Transverse colon (tissue), 4 donors: ENCODE measurements at regions not wholly inside any gene's neighbourhood (a gene's known extent, or its start where the extent isn't known, plus 50 kb on each side); places are given as distances from the start of the nearest gene placed in this dataset.

ENCODE experiments used
- DNase-seq: peaks from one replicate; pipeline ENCODE4 v3.0.0-alpha.2; 2019
- H3K27ac ChIP-seq, 4 donors: fragments of 200-600 bp; sonication (generic); 2 replicates each; pipeline ENCODE4 v1.5.1; 2016 to 2018; ENCODE audit warnings: inconsistent platforms in 4 of 4
- H3K27me3 ChIP-seq: fragments of 200-600 bp; sonication (generic); 2 replicates; pipeline ENCODE4 v1.5.1; 2017; ENCODE audit warnings: inconsistent platforms
- H3K36me3 ChIP-seq, 4 donors: fragments of 200-600 bp; sonication (generic); 2 replicates each; pipeline ENCODE4 v1.5.1; 2017 to 2019; ENCODE audit warnings: inconsistent platforms in 4 of 4
- H3K4me1 ChIP-seq, 4 donors: fragments of 200-600 bp; sonication (generic); 2 replicates each; pipeline ENCODE4 v1.5.1; 2017 to 2020; ENCODE audit warnings: inconsistent platforms in 4 of 4
- H3K4me3 ChIP-seq, 4 donors: fragments of 200-600 bp; sonication (generic); 1 replicate in 1 of 4; 2 replicates in 3 of 4; pipeline versions ENCODE4 v1.5.1 to v1.6.1; 2017 to 2019; ENCODE audit warnings: inconsistent platforms in 4 of 4
- H3K9me3 ChIP-seq, 2 donors: fragments of 200-600 bp; sonication (generic); 2 replicates each; pipeline ENCODE4 v1.5.1; 2017 to 2019; ENCODE audit warnings: inconsistent platforms in 2 of 2
- CTCF ChIP-seq, 5 experiments: fragments of 200-600 bp in 3 of 5; fragments of 450-650 bp in 2 of 5; sonication (generic) in 3 of 5; IDR thresholded peaks; 1 replicate in 2 of 5; 2 replicates in 3 of 5; pipeline ENCODE4 v1.5.1; 2016 to 2017; ENCODE audit warnings: antibody characterized with exemption in 5 of 5, inconsistent platforms in 3 of 5, mild to moderate bottlenecking in 2 of 5, moderate library complexity in 1 of 5
- EP300 ChIP-seq: sonication (generic); formaldehyde crosslinking; IDR thresholded peaks from one replicate; pipeline ENCODE4 v1.6.1; 2017; ENCODE audit warnings: antibody characterized with exemption, low read depth
- POLR2A ChIP-seq: fragments of 450-650 bp; IDR thresholded peaks from one replicate; pipeline ENCODE4 v1.6.1; 2016; ENCODE audit warnings: antibody characterized with exemption, mild to moderate bottlenecking, moderate library complexity
- POLR2AphosphoS5 ChIP-seq, 3 donors: sonication (generic); formaldehyde crosslinking; IDR thresholded peaks; one replicate each; pipeline ENCODE4 v1.6.1; 2016; ENCODE audit warnings: antibody characterized with exemption in 3 of 3
- WGBS, 2 donors: methylation state at CpG; one replicate each; pipeline ENCODE4 v1.1.5; 2018; ENCODE audit warnings: low coverage in 1 of 2; 5-methylcytosine and 5-hydroxymethylcytosine counted together
- in situ Hi-C, 4 donors: fragments of 200-750 bp; cut with MboI; loops; one replicate each; pipeline versions ENCODE4 v1.15.0 to v1.15.1; 2017; ENCODE audit warnings: low sequenced_read_pairs in 3 of 4, low pct_ligation_motif_present in 1 of 4, low pct_unique_long_range_greater_than_20kb in 1 of 4
- intact Hi-C: fragments of 100-400 bp; cut with DNase I; formaldehyde crosslinking; loops from one replicate; pipeline ENCODE4 v1.15.1; 2023; ENCODE audit warnings: low total_unique reads

GRCh38 chr11:70572974-70573260 lies 174.6 kb downstream of the CTTN start:
- Histone ChIP-seq H3K4me1 (peaks cover 4 to 12% (median 7%) of the 10 kb centered on the region in 4 donors), H3K36me3 (no peaks in the 10 kb centered on the region), H3K27ac (no peak overlapping the region), H3K27me3 (no peaks in the 10 kb centered on the region), H3K4me3 (no peak overlapping the region), H3K9me3 (no peaks in the 10 kb centered on the region)
- WGBS, 2 donors = 97% methylated on average over 17 of the region's 18 CpGs; no CpG with 5 or more reads in 1 of the 2 donors
- in situ Hi-C loops = no loop called here
- intact Hi-C loops = no loop called here
- no peak for DNase-seq
- TF ChIP-seq CTCF (IDR thresholded peaks at IDR 0.05) (no peak), POLR2A (no peak), EP300 (no peak), POLR2AphosphoS5 (IDR thresholded peaks at IDR 0.05) (no peak)

GRCh38 chr11:70573701-70574151 lies 175.4 kb downstream of the CTTN start:
- TF ChIP-seq EP300 = no peak
- TF ChIP-seq CTCF (IDR thresholded peaks at IDR 0.05) = no peak
- TF ChIP-seq POLR2AphosphoS5 (IDR thresholded peaks at IDR 0.05) = no peak
- TF ChIP-seq POLR2A = no peak
- Histone ChIP-seq H3K4me1 (peaks cover 2 to 4% (median 3%) of the 10 kb centered on the region in 4 donors), H3K4me3 (no peak overlapping the region), H3K27me3 (no peaks in the 10 kb centered on the region), H3K27ac (no peak overlapping the region), H3K36me3 (no peaks in the 10 kb centered on the region), H3K9me3 (no peaks in the 10 kb centered on the region)
- WGBS, 2 donors = 88% methylated on average over 13 of the region's 13 CpGs; no CpG with 5 or more reads in 1 of the 2 donors
- no peak for DNase-seq
- in situ Hi-C loops = no loop called here
- intact Hi-C loops = no loop called here

- Histone ChIP-seq H3K27me3 (no peaks in the 10 kb centered on the region), H3K4me3 (no peak overlapping the region), H3K36me3 (no peaks in the 10 kb centered on the region), H3K27ac (no peak overlapping the region), H3K4me1 (no peaks in the 10 kb centered on the region), H3K9me3 (no peaks in the 10 kb centered on the region)
- 81 to 100% methylated on average over 3 to 12 of the region's 12 CpGs for WGBS, 2 donors
- in situ Hi-C loops = no loop called here
- intact Hi-C loops = no loop called here
- no peak for DNase-seq
- TF ChIP-seq POLR2A (no peak), EP300 (no peak), POLR2AphosphoS5 (IDR thresholded peaks at IDR 0.05) (no peak), CTCF (IDR thresholded peaks at IDR 0.05) (no peak)
Observed at GRCh38 chr11:70574725-70575347, 176.5 kb downstream of the CTTN start.

GRCh38 chr11:70575396-70576060 lies 177.2 kb downstream of the CTTN start:
- intact Hi-C loops = no loop called here
- H3K4me3 ChIP-seq = no peak overlapping the region
- TF ChIP-seq CTCF (IDR thresholded peaks at IDR 0.05) (no peak), EP300 (no peak), POLR2AphosphoS5 (IDR thresholded peaks at IDR 0.05) (no peak), POLR2A (no peak)
- 82% methylated on average over 12 of the region's 12 CpGs; no CpG with 5 or more reads in 1 of the 2 donors for WGBS, 2 donors
- no peak overlapping the region for H3K27ac ChIP-seq
- H3K27me3 ChIP-seq = no peaks in the 10 kb centered on the region
- no peaks in the 10 kb centered on the region for H3K4me1 ChIP-seq
- no peak for DNase-seq
- no peaks in the 10 kb centered on the region for H3K36me3 ChIP-seq
- in situ Hi-C loops = no loop called here
- H3K9me3 ChIP-seq = no peaks in the 10 kb centered on the region
